ENCODE measurements at regions not wholly inside any gene's neighbourhood (a gene's known extent, or its start where the extent isn't known, plus 50 kb on each side); places are given as distances from the start of the nearest gene placed in this dataset.
"Not testable (repeated sequence)": the region's sequence is repeated elsewhere in the genome, so short reads cannot be mapped to it uniquely, and the experiment has no call there.

DNA sequence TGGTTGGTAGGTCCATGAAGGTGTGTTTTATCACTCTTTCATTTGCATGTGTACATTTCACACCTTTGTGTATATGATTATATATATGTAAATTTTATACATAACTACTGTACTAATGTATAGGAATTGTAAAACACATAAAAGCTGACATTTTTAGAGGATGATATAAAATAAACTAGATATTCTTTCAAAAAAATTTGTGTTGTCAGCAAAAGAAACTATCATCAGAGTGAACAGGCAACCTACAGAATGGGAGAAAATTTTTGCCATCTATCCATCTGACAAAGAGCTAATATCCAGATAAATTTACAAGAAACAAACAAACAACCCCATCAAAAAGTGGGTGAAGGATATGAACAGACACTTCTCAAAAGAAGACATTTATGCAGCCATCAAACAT lies 129.3 kb upstream of the PLD5 start:
- not testable (repeated sequence) for H3K9me3 Mint-ChIP-seq; H3K36me3 Mint-ChIP-seq; H3K27me3 ChIP-seq (ENCODE audit: control insufficient read depth, insufficient read depth, low read length); ATAC-seq (ENCODE audit: low read depth in 2 of 2); DNase-seq; H3K27ac ChIP-seq (ENCODE audit: insufficient read depth, low read length, poor library complexity, severe bottlenecking); H3K4me3 ChIP-seq (ENCODE audit: low read depth, low read length); H3K27ac Mint-ChIP-seq; H3K4me1 Mint-ChIP-seq; H3K27me3 Mint-ChIP-seq; H3K4me1 ChIP-seq (ENCODE audit: control insufficient read depth, insufficient read depth, low read length, poor library complexity, severe bottlenecking); H3K4me3 Mint-ChIP-seq; H3K9me3 ChIP-seq (ENCODE audit: control insufficient read depth in 2 of 2, low read length in 2 of 2); H3K36me3 ChIP-seq (ENCODE audit: control insufficient read depth, insufficient read depth, low read length)

GRCh38 chr1:242651817-242652216 lies 127.3 kb upstream of the PLD5 start:
- ATAC-seq (ENCODE audit: low read depth in 2 of 2) (no peak), DNase-seq (no peak)
- no peak overlapping the region for H3K4me3 Mint-ChIP-seq
- no peak overlapping the region for H3K27ac Mint-ChIP-seq
- no peaks in the 10 kb centered on the region for H3K36me3 Mint-ChIP-seq
- no peaks in the 10 kb centered on the region for H3K27me3 Mint-ChIP-seq
- Histone ChIP-seq H3K4me1 (ENCODE audit: control insufficient read depth, insufficient read depth, low read length, poor library complexity, severe bottlenecking) (no peaks in the 10 kb centered on the region), H3K27ac (ENCODE audit: insufficient read depth, low read length, poor library complexity, severe bottlenecking) (no peak overlapping the region), H3K36me3 (ENCODE audit: control insufficient read depth, insufficient read depth, low read length) (no peaks in the 10 kb centered on the region), H3K27me3 (ENCODE audit: control insufficient read depth, insufficient read depth, low read length) (no peaks in the 10 kb centered on the region), H3K4me3 (ENCODE audit: low read depth, low read length) (no peak overlapping the region), H3K9me3 (ENCODE audit: control insufficient read depth in 2 of 2, low read length in 2 of 2) (no peaks in the 10 kb centered on the region)
- H3K4me1 Mint-ChIP-seq: no peaks in the 10 kb centered on the region
- H3K9me3 Mint-ChIP-seq: peaks cover 0 to 6% (median 2%) of the 10 kb centered on the region in 7 donors

GRCh38 chr1:242641461-242641860 lies 117.0 kb upstream of the PLD5 start:
- Mint-ChIP-seq H3K27me3 (no peaks in the 10 kb centered on the region), H3K27ac (no peak overlapping the region), H3K9me3 (peaks cover 0 to 1% (median 0%) of the 10 kb centered on the region in 7 donors), H3K36me3 (no peaks in the 10 kb centered on the region), H3K4me1 (no peaks in the 10 kb centered on the region), H3K4me3 (no peak overlapping the region)
- DNase-seq (no peak), ATAC-seq (ENCODE audit: low read depth in 2 of 2) (no peak)
- H3K27me3 ChIP-seq (ENCODE audit: control insufficient read depth, insufficient read depth, low read length): no peaks in the 10 kb centered on the region
- H3K4me3 ChIP-seq (ENCODE audit: low read depth, low read length): no peak overlapping the region
- H3K9me3 ChIP-seq (ENCODE audit: control insufficient read depth in 2 of 2, low read length in 2 of 2): no peaks in the 10 kb centered on the region
- no peak overlapping the region for H3K27ac ChIP-seq (ENCODE audit: insufficient read depth, low read length, poor library complexity, severe bottlenecking)
- H3K36me3 ChIP-seq (ENCODE audit: control insufficient read depth, insufficient read depth, low read length): no peaks in the 10 kb centered on the region
- H3K4me1 ChIP-seq (ENCODE audit: control insufficient read depth, insufficient read depth, low read length, poor library complexity, severe bottlenecking): no peaks in the 10 kb centered on the region

DNA sequence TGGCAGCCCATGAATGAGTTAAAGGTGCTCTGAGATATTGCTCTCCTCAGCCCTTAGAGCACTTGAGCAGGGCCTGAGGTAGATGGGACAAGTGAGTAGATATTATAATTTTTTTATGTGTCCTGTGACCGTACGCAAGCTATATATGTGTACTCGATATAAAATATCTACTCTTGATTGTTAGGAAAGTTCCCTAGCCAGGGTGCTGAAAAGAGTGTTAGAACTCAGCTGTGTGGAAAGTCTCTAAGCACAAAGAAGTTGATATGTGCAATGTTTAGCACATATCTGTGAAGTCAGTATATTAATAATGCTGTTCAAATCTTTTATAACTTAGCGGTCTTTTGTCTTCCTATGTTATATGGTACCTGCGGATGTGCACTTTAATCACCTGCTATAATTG lies 114.6 kb upstream of the PLD5 start:
- H3K36me3 ChIP-seq (ENCODE audit: control insufficient read depth, insufficient read depth, low read length): no peaks in the 10 kb centered on the region
- ATAC-seq (ENCODE audit: low read depth in 2 of 2) (no peak), DNase-seq (no peak)
- Mint-ChIP-seq H3K4me3 (no peak overlapping the region), H3K4me1 (no peaks in the 10 kb centered on the region), H3K27me3 (no peaks in the 10 kb centered on the region), H3K36me3 (no peaks in the 10 kb centered on the region), H3K9me3 (peaks cover 0 to 1% (median 0%) of the 10 kb centered on the region in 7 donors), H3K27ac (no peak overlapping the region)
- H3K4me3 ChIP-seq (ENCODE audit: low read depth, low read length): no peak overlapping the region
- H3K4me1 ChIP-seq (ENCODE audit: control insufficient read depth, insufficient read depth, low read length, poor library complexity, severe bottlenecking): no peaks in the 10 kb centered on the region
- H3K27me3 ChIP-seq (ENCODE audit: control insufficient read depth, insufficient read depth, low read length): no peaks in the 10 kb centered on the region
- H3K27ac ChIP-seq (ENCODE audit: insufficient read depth, low read length, poor library complexity, severe bottlenecking): no peak overlapping the region
- no peaks in the 10 kb centered on the region for H3K9me3 ChIP-seq (ENCODE audit: control insufficient read depth in 2 of 2, low read length in 2 of 2)

DNA sequence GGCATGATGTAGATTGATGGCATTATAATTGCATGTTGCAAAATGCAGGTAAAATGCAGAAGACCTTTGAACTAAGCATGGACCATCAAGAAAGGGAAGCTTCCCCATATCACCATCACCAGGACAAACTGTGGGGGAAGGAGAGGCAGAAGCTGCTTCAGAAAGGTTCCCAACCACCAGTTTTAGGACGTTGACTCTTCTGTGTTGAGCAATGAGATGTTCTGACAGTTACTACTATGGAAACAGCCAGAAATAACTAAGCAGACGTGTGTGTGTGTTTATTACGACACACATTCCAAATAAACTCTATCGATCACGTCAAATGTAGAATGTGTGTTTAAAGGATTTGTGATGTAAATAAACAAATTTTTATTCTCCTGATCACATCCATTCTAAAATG lies 110.2 kb upstream of the PLD5 start:
- no peaks in the 10 kb centered on the region for H3K4me1 Mint-ChIP-seq
- H3K4me3 Mint-ChIP-seq: no peak overlapping the region
- no peak for DNase-seq
- no peaks in the 10 kb centered on the region for H3K4me1 ChIP-seq (ENCODE audit: control insufficient read depth, insufficient read depth, low read length, poor library complexity, severe bottlenecking)
- H3K27ac Mint-ChIP-seq: no peak overlapping the region
- no peak overlapping the region for H3K27ac ChIP-seq (ENCODE audit: insufficient read depth, low read length, poor library complexity, severe bottlenecking)
- ATAC-seq (ENCODE audit: low read depth in 2 of 2): no peak
- H3K27me3 ChIP-seq (ENCODE audit: control insufficient read depth, insufficient read depth, low read length): no peaks in the 10 kb centered on the region
- no peaks in the 10 kb centered on the region for H3K27me3 Mint-ChIP-seq
- H3K9me3 Mint-ChIP-seq: peaks cover 0 to 5% (median 0%) of the 10 kb centered on the region in 7 donors
- no peaks in the 10 kb centered on the region for H3K36me3 Mint-ChIP-seq
- H3K36me3 ChIP-seq (ENCODE audit: control insufficient read depth, insufficient read depth, low read length): no peaks in the 10 kb centered on the region
- no peak overlapping the region for H3K4me3 ChIP-seq (ENCODE audit: low read depth, low read length)
- no peaks in the 10 kb centered on the region for H3K9me3 ChIP-seq (ENCODE audit: control insufficient read depth in 2 of 2, low read length in 2 of 2)

DNA sequence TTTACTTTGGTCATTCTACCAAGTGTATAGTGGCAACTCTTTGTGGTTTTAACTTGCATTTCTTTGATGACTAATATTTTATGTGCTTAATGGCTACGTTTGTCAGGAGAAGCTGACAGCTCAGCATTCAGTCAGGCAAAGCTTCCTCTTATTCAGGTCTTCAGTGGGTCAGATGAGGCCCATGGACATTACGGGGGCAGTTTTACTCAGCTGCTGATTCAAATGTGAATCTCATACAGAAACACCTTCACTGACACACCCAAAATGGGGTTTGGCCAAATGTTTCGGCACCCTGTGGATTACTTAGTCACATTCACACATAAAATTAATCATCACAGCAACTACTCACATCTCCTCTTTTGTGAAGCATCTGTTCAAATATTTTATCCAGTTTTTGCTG lies 104.9 kb upstream of the PLD5 start:
- Mint-ChIP-seq H3K4me3 (no peak overlapping the region), H3K4me1 (no peaks in the 10 kb centered on the region), H3K27ac (no peak overlapping the region), H3K36me3 (no peaks in the 10 kb centered on the region), H3K9me3 (peaks cover 0 to 9% (median 2%) of the 10 kb centered on the region in 7 donors), H3K27me3 (no peaks in the 10 kb centered on the region)
- Histone ChIP-seq H3K27me3 (ENCODE audit: control insufficient read depth, insufficient read depth, low read length) (no peaks in the 10 kb centered on the region), H3K36me3 (ENCODE audit: control insufficient read depth, insufficient read depth, low read length) (no peaks in the 10 kb centered on the region), H3K27ac (ENCODE audit: insufficient read depth, low read length, poor library complexity, severe bottlenecking) (no peak overlapping the region), H3K9me3 (ENCODE audit: control insufficient read depth in 2 of 2, low read length in 2 of 2) (no peaks in the 10 kb centered on the region), H3K4me1 (ENCODE audit: control insufficient read depth, insufficient read depth, low read length, poor library complexity, severe bottlenecking) (no peaks in the 10 kb centered on the region), H3K4me3 (ENCODE audit: low read depth, low read length) (no peak overlapping the region)
- ATAC-seq (ENCODE audit: low read depth in 2 of 2): no peak
- DNase-seq: no peak

GRCh38 chr1:242623756-242624155 lies 99.3 kb upstream of the PLD5 start:
- Mint-ChIP-seq H3K27ac (no peak overlapping the region), H3K4me1 (no peaks in the 10 kb centered on the region), H3K36me3 (no peaks in the 10 kb centered on the region), H3K4me3 (no peak overlapping the region), H3K9me3 (peaks cover 0 to 12% (median 5%) of the 10 kb centered on the region in 7 donors), H3K27me3 (no peaks in the 10 kb centered on the region)
- Histone ChIP-seq H3K27ac (ENCODE audit: insufficient read depth, low read length, poor library complexity, severe bottlenecking) (no peak overlapping the region), H3K9me3 (ENCODE audit: control insufficient read depth in 2 of 2, low read length in 2 of 2) (no peaks in the 10 kb centered on the region), H3K4me3 (ENCODE audit: low read depth, low read length) (no peak overlapping the region), H3K4me1 (ENCODE audit: control insufficient read depth, insufficient read depth, low read length, poor library complexity, severe bottlenecking) (no peaks in the 10 kb centered on the region), H3K36me3 (ENCODE audit: control insufficient read depth, insufficient read depth, low read length) (no peaks in the 10 kb centered on the region), H3K27me3 (ENCODE audit: control insufficient read depth, insufficient read depth, low read length) (no peaks in the 10 kb centered on the region)
- DNase-seq (no peak), ATAC-seq (ENCODE audit: low read depth in 2 of 2) (no peak)

DNA sequence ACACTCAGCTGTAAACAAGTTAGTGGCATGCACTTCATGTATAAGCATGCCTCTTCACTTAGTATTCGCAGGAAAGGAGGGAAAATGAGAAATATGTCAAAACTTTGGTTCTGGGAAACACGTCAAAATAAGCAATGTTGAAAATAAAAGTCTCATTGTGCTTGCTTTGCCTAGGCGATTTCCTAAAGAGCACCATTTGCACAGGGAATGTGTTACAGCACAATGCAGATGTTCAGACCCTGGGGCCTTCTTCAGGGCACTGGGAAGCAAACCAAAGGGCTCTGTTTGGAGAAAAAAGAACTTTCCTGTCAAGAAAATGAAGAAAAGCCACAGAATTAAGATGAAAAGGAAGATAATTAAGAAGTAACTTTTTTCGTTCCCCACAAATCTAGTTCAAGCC lies 98.6 kb upstream of the PLD5 start:
- Histone ChIP-seq H3K4me3 (ENCODE audit: low read depth, low read length) (no peak overlapping the region), H3K9me3 (ENCODE audit: control insufficient read depth in 2 of 2, low read length in 2 of 2) (no peaks in the 10 kb centered on the region), H3K4me1 (ENCODE audit: control insufficient read depth, insufficient read depth, low read length, poor library complexity, severe bottlenecking) (no peaks in the 10 kb centered on the region), H3K27me3 (ENCODE audit: control insufficient read depth, insufficient read depth, low read length) (no peaks in the 10 kb centered on the region), H3K36me3 (ENCODE audit: control insufficient read depth, insufficient read depth, low read length) (no peaks in the 10 kb centered on the region), H3K27ac (ENCODE audit: insufficient read depth, low read length, poor library complexity, severe bottlenecking) (no peak overlapping the region)
- ATAC-seq (ENCODE audit: low read depth in 2 of 2) (no peak), DNase-seq (no peak)
- Mint-ChIP-seq H3K27ac (no peak overlapping the region), H3K36me3 (no peaks in the 10 kb centered on the region), H3K4me3 (no peak overlapping the region), H3K9me3 (peaks cover 0 to 16% (median 5%) of the 10 kb centered on the region in 7 donors), H3K27me3 (no peaks in the 10 kb centered on the region), H3K4me1 (no peaks in the 10 kb centered on the region)

All from CD4-positive, CD25-positive, alpha-beta regulatory T cell (primary cell).